Nephron (organoid): ENCODE measurements at regions not wholly inside any gene's neighbourhood (a gene's known extent, or its start where the extent isn't known, plus 50 kb on each side); places are given as distances from the start of the nearest gene placed in this dataset.

ENCODE experiments used
- H3K27ac Mint-ChIP-seq, 3 experiments: 2 replicates each; pipeline ENCODE4 v1.8.0; 2020; ENCODE audit warnings: mixed read lengths in 3 of 3, mild to moderate bottlenecking in 2 of 3, moderate library complexity in 1 of 3
- H3K27me3 Mint-ChIP-seq: 2 replicates; pipeline ENCODE4 v1.8.0; 2021; ENCODE audit warnings: low read depth, mild to moderate bottlenecking, moderate library complexity, mixed read lengths
- H3K36me3 Mint-ChIP-seq: 2 replicates; pipeline ENCODE4 v1.8.0; 2020; ENCODE audit warnings: low read depth, mixed read lengths
- H3K4me1 Mint-ChIP-seq: 2 replicates; pipeline ENCODE4 v1.8.0; 2020; ENCODE audit warnings: mixed read lengths
- H3K4me3 Mint-ChIP-seq, 3 experiments: 2 replicates each; pipeline ENCODE4 v1.8.0; 2020; ENCODE audit warnings: mild to moderate bottlenecking in 3 of 3, mixed read lengths in 3 of 3, moderate library complexity in 2 of 3
- H3K9me3 Mint-ChIP-seq: 2 replicates; pipeline ENCODE4 v1.8.0; 2020; ENCODE audit warnings: mixed read lengths
- TF ChIP-seq, protein P1 (sequence below), 3 experiments: fragments of 200-600 bp; sonication (generic); IDR thresholded peaks; one replicate each; pipeline ENCODE4 v1.5.0; 2021; ENCODE audit warnings: antibody characterized with exemption in 3 of 3; ENCODE audit not compliant: unreplicated experiment in 3 of 3

DNA sequence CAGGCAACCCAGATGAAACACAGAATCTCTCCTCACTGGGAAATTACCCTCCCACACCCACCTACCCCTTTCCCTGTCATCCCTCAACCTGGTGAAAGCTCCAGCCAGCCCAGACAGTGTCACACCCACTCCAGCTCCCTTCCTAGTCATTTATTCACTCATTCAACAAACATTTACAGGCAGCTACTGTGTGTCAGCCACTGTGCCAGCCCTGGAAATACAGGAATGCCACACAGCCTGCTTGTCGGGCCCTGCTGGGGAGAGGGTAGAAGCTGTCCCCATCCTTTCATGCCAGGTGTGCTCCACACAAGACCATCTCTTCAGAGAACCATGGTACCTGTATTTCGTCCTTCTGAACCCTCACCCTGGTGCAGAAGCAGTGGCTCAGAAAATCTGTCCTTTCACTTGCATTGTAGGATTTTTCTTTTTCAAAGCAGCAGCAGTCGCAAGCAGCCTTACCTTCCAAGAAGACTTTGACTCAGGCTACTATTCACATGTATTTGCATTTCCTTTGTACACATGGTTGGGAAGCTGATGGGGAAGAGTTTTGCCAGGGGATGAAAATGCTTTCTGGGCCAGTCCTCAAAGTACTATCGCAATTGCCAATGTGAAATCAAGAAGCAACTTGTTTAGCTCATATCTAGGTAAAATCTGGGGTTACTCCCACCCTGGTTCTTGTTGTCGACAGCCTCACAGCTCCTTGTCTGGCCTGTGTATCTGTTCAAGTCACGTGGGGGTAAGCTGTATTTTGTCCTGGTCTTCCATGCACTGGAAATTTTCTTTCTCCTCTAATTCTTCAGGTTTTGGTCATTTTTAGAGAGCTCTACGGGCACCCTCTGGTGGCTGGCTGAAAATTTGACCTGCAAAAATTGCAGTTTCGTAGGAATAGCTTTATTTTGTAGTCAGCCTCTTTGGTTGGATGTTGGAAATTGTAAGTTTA lies 147.4 kb upstream of the EGLN3 start:
- peak overlapping the region; percentile 29 to 62 (median 52) for H3K27ac Mint-ChIP-seq
- peaks cover 22% of the 10 kb centered on the region for H3K27me3 Mint-ChIP-seq
- no peaks in the 10 kb centered on the region for H3K36me3 Mint-ChIP-seq
- H3K4me1 Mint-ChIP-seq, result peaks cover 32% of the 10 kb centered on the region
- TF ChIP-seq, protein P1, sequence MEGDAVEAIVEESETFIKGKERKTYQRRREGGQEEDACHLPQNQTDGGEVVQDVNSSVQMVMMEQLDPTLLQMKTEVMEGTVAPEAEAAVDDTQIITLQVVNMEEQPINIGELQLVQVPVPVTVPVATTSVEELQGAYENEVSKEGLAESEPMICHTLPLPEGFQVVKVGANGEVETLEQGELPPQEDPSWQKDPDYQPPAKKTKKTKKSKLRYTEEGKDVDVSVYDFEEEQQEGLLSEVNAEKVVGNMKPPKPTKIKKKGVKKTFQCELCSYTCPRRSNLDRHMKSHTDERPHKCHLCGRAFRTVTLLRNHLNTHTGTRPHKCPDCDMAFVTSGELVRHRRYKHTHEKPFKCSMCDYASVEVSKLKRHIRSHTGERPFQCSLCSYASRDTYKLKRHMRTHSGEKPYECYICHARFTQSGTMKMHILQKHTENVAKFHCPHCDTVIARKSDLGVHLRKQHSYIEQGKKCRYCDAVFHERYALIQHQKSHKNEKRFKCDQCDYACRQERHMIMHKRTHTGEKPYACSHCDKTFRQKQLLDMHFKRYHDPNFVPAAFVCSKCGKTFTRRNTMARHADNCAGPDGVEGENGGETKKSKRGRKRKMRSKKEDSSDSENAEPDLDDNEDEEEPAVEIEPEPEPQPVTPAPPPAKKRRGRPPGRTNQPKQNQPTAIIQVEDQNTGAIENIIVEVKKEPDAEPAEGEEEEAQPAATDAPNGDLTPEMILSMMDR (IDR thresholded peaks at IDR 0.05; ENCODE audit: unreplicated experiment in 3 of 3), result peak; percentile 60 to 69 (median 62)
- H3K9me3 Mint-ChIP-seq, result no peaks in the 10 kb centered on the region
- no peak overlapping the region for H3K4me3 Mint-ChIP-seq

DNA sequence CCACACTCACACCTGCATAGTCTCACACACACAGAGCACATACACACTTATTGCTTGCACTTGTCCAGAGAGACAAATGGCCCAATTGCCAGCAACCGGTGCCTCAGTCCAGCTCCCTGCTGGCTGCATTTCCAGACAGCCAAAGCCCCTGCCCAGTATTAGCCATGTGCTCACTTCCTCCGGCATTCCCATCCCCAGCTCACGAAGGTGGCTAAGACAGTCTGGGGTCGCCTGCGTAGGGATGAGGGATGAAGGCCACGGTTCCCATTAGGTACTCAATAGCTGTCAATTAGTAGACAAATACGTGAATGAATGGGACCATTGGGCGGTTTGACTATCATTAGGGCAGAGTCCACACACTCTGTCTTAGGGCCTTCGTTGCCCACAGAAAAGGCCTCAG lies 146.8 kb upstream of the EGLN3 start:
- no peak overlapping the region for H3K4me3 Mint-ChIP-seq
- no peaks in the 10 kb centered on the region for H3K36me3 Mint-ChIP-seq
- H3K27me3 Mint-ChIP-seq, result peaks cover 22% of the 10 kb centered on the region
- TF ChIP-seq, protein P1 (IDR thresholded peaks at IDR 0.05; ENCODE audit: unreplicated experiment in 3 of 3), result no peak
- peak overlapping the region; percentile 29 to 62 (median 52) for H3K27ac Mint-ChIP-seq
- H3K4me1 Mint-ChIP-seq, result peaks cover 25% of the 10 kb centered on the region
- H3K9me3 Mint-ChIP-seq, result no peaks in the 10 kb centered on the region

DNA sequence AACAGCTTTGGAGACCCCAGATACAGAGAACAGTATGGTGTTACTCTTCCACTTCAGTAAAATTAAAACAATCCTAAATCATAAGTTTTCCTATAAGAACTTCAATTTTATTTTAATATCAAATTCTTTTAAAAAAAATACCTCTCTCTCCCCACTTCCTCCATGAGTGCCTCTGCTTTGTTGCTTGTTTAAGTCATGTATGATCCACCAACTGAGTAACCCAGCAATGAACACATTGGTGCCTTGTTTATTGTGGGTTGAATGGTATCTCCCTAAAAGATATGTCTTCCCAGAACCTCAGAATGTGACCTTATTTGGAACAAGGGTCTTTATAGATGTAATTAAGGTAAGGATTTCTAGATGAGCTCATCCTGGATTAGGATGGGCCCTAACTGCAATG lies 143.5 kb upstream of the EGLN3 start:
- H3K36me3 Mint-ChIP-seq, result no peaks in the 10 kb centered on the region
- no peaks in the 10 kb centered on the region for H3K9me3 Mint-ChIP-seq
- peaks cover 17% of the 10 kb centered on the region for H3K27me3 Mint-ChIP-seq
- H3K4me1 Mint-ChIP-seq, result peaks cover 13% of the 10 kb centered on the region
- TF ChIP-seq, protein P1 (IDR thresholded peaks at IDR 0.05; ENCODE audit: unreplicated experiment in 3 of 3), result no peak
- no peak overlapping the region for H3K27ac Mint-ChIP-seq
- no peak overlapping the region for H3K4me3 Mint-ChIP-seq

DNA sequence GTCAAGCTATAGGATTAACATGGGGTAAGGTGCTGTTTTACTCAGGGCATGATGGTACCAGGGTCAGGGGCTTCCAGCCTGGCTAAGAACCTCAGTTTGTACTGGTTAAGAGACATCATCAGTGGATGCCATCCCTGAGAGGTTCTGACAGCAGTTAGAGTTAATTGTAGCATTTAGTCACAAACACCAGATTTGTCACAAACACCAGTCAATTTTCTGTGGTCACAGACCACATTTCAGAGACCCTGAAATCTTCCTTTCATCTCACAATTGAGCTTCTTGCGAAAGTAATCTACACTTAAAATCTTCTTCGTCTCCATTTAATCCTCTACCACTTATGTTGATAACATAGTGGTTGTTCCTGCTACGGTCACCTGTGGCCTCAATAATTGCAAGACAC lies 143.0 kb upstream of the EGLN3 start:
- peaks cover 10% of the 10 kb centered on the region for H3K4me1 Mint-ChIP-seq
- no peaks in the 10 kb centered on the region for H3K36me3 Mint-ChIP-seq
- peaks cover 16% of the 10 kb centered on the region for H3K27me3 Mint-ChIP-seq
- H3K4me3 Mint-ChIP-seq, result no peak overlapping the region
- H3K27ac Mint-ChIP-seq, result no peak overlapping the region
- no peaks in the 10 kb centered on the region for H3K9me3 Mint-ChIP-seq
- TF ChIP-seq, protein P1 (IDR thresholded peaks at IDR 0.05; ENCODE audit: unreplicated experiment in 3 of 3), result no peak

DNA sequence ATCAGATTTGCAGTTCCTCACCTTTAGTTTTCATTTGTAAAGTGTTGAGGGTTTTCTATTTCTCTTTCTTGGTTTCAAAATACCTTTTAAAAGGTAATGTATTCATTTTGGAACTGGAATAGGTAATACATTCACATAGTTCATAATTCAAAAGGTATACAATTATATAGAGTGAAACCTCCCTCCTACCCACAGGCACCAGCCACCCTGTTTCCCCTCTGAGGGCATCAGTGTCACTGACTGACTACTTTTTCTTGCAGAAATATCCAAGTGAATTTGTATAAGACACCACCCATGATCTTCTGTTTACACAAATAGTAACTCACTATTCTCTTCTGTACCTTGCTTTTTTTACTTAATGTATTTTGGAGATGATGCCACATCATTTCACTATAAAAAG lies 139.6 kb upstream of the EGLN3 start:
- Mint-ChIP-seq H3K27ac (no peak overlapping the region), H3K4me1 (no peaks in the 10 kb centered on the region), H3K4me3 (no peak overlapping the region), H3K9me3 (peaks cover 15% of the 10 kb centered on the region), H3K27me3 (no peaks in the 10 kb centered on the region), H3K36me3 (no peaks in the 10 kb centered on the region)
- TF ChIP-seq, protein P1 (IDR thresholded peaks at IDR 0.05; ENCODE audit: unreplicated experiment in 3 of 3), result no peak

DNA sequence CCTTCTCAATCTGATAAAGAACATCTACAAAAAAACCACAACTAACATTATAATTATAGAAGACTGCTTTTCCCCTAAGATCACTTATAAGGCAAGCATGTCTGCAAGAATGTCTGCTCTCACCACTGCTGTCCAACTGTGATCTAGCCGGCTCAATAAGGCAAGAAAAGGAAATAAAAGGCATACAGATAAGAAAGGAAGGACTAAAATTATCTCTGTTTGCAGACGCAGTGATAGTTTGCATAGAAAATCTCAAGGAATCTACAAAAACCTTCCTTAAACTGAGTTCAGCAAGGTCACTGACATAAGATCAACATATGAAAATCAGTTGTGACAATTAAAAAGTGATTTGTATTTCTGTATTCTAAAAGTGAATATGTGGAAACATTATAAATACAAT lies 138.0 kb upstream of the EGLN3 start:
- Mint-ChIP-seq H3K4me1 (no peaks in the 10 kb centered on the region), H3K27ac (no peak overlapping the region), H3K36me3 (no peaks in the 10 kb centered on the region), H3K27me3 (no peaks in the 10 kb centered on the region), H3K4me3 (no peak overlapping the region), H3K9me3 (peaks cover 15% of the 10 kb centered on the region)
- TF ChIP-seq, protein P1 (IDR thresholded peaks at IDR 0.05; ENCODE audit: unreplicated experiment in 3 of 3), result no peak
